GM18511 (cell line): ENCODE measurements at regions not wholly inside any gene's neighbourhood (a gene's known extent, or its start where the extent isn't known, plus 50 kb on each side); places are given as distances from the start of the nearest gene placed in this dataset.

Source experiments
- ATAC-seq: cut with Tn5 transposase; IDR thresholded peaks from one replicate; pipeline ENCODE4 v1.9.1; 2021; ENCODE audit warnings: mild to moderate bottlenecking, moderate library complexity; ENCODE audit not compliant: unreplicated experiment

DNA sequence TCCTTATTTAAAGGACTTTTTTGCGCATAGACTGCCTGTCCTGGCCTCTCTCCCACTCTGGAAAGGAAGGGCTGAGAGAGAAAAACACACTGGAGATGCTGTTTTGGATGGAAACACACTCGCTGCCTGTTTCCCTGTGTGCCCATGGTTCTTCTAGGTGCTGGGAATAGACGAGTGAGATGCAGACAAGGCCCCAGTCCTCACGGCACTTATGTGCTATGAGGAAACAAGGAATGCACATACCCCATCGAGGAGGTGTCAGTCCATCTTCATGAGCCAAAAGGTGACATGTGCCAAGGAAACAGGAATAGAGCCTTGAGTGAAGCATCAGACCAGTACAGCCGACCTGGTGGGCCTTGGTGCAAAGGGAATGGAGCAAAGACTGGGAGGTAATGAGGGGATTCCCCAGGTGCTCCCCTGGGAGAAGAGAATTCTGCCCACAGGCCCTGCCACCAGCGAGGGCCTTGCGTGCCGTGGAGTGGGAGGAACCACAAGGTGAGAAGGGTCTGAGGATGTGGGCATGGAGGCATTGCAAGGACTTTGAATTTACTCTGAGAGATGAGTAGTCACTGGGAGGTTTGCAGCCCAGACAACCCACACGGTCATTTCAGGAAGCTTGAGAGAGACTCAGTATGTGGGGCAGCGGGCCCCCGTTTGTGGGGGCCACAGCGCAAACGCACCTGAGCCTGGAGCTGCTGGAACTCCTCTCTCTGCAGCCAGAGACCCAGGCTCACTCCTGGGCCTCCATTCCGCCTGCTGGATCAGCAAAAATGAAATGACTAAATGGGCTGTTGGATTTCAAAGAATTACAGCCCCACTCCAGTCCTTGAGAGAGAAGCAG lies 197.5 kb upstream of the COPS8 start:
- no peak for ATAC-seq

DNA sequence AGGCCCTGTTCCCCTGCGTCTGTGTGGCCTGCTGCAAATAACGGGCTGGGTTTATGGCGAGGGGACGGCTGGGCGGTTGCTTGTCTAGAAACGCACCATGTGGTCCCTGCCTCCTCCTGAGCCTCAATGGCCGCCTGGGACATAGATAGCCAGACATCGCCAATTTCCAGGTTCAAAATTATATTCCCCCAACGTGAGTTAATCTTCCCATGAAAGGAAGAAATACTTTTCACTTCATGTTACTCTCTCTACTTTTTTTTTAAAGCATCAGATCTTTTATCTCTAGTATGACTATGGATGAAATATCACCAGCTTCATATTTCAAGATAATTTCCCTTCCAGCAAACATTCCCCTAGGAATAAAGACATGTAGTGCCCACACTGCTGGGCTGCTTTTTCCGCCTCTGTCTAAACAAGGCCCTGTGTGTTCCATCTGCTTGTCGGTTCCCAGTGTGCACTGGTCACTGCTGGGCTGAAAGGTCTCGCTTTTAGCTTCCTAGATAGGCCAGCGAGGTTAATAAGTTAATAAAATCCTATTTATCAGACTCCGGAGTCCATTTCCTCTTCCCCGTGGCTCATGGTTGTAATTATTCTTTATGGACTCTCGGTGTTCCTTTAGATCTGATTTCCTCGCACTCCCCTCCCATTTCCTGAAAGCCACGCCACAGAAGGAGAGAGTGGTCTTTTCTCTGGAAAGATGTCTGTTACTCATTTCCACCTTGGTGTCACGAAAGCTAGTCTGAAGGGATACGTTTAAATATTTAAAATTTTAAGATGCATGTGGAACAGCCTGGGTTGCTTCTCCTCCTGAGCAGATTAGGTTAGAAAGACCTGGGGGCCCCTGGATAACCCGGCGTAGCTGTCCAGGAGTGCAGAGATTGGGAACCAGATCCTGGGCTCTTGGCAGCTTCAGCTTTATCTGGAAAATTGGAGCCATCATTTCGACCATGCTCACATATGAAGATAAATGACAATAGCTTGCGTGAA lies 196.6 kb upstream of the COPS8 start:
- no peak for ATAC-seq

DNA sequence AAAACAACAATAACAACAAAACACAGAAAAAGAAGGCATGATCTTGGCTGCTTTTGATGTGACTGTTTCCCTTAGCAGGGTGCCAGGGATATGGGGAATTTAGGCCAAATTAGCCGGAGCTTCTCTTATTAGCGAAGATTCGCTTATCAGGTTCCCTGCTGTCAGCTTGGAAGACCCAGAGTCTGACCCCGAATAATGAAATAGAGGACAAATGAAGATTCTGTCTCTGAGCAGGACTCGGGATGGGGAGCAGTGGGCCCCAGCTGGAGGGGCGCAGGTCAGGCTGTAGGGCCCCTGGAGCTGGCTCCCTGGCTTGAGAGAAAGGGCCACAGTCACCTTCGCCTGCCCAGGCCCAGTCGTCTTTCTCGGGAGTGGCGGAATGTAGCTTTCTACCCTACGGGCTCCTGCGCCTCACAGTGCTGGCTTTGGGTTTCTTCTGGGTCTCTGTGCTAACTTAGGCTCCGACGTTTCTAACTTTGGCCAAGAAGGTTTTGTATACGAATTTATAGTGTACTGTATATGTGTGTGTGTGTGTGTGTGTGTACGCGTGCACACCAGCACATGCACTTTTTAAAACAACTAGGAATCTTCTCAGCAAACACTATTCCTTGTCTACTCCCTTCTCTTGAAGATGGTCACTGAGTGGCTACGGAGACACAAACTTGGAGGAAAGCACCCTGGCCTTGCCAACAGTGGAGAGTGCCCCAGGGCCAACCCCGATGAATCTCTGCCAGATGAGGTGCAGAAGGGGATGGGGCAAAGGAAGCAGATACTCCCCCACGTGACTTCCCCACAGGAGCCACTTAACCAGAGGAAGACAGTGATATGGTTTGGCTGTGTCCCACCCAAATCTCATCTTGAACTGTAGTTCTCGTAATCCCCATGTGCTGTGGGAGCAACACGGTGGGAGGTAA lies 195.6 kb upstream of the COPS8 start:
- ATAC-seq = no peak

DNA sequence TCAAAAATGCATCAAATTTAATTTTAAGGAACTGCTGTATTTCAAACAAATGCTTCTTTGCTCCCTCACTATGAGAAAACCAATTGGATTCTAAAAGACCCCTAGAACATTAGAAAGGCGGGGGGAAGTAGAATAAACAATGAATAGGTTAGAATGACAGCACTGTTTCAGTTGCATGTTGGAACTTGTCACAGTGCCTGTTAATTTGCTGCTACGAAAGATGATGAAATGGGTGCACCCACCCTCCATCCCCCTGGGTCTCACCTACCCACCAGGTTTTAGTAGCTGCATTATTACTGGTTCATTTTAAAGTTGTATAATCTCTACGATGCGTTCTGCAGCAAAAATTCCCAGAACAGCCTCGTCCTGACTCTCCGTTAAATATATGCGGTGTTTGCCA lies 193.0 kb upstream of the COPS8 start:
- no peak for ATAC-seq

DNA sequence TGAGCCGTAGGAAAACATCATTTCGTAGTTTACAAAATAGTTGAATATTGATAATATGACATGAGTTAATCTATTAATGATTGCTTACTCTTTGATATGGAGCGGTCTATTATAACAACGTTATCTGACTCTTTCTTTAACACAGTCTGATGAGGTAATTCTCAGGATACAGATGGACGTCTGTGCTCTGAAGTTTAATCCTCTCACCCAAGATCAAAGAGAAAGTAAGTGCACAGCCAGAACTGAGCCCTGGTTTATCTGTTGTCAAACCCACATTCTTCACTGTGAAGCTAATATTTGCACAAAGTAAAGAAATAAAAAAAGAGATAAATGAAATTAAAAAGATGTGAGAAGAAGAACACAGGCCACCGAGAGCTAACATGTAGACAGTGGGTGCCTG lies 190.9 kb upstream of the COPS8 start:
- no peak for ATAC-seq

DNA sequence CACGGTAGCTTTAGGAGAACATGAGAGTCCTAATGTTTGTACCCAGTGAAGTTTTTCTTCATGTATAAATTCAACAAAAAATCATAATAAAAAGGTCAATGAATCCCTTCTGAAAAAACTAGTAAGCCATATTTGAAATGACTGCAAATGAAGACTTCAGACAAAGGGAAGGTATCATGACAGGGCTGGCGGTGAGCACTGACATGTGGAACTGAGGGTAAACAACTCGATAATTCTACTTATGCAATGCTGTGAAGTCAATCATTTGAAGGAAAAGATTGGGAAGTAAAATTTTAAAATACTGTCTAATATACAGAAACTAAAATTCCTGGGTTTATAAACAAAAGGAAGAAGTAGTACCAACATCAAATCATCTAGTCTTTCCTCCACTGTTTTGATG lies 190.2 kb upstream of the COPS8 start:
- no peak for ATAC-seq

DNA sequence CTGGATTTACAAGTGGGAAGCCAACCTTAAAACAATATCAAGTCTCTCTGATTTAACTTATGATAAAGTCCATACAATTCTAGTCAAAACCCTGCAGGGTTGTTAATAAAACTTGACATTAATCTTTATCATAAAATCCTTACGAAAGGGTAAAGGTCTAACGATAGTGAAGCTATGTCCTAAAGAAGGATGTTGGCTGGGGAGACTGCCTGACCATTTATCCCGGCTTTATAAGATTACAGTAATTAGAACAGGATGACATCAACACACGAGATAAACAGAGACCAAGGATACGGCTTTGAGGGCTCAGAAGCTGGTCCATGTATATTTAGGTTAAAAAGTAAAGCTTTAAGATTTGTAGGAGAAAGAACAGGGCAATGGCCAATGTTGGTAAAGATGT lies 189.0 kb upstream of the COPS8 start:
- ATAC-seq = no peak

DNA sequence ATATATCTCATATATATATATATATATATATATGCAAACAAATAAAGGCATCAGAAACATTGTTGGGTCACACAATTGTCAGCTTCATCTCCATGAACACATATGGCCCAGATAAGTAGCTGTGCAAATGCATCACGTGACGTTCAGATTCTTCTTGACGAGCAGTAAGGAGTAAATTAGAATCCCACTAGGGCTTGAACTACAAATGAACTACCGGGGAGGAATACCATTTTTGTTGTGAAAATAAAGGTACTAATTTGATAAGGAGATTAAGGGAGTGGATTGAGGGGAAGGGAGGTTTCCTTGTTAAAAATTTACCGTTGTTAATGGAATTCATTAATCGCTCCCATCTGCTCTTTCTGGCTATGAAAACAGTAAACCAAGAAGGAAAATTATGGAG lies 186.5 kb upstream of the COPS8 start:
- no peak for ATAC-seq

DNA sequence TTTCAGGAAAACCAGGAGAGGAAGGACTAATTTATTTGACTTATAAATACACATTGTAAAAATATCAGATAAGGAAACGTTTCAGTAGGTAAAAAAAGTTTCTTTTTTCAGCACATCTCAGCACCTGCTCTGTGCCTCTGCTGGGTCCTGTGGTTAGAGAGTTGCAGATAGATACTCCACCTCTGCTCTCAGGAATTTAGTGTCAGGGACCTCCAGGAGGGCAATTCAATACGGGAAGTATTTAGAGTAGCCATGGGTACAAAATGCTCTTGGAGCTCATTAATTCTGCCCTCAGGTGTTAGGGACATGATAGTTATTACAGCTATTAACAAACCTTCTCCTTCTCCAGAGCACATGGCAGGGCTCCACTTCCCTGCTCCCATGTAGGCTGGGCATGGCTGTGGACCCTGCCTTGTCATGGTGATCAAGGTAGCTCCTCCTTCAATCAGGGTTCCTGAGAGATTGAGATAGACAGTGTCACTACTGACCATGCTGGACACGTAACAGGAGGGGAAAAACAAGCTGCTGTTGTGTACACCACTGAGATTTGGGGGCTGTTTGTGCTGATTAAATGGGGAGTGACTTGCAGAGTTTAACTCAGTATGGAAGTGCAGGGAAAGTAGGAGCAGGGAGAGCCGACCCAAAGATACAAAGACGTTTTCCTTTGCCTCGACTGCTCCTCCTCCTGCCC lies 185.6 kb upstream of the COPS8 start:
- ATAC-seq = no peak

DNA sequence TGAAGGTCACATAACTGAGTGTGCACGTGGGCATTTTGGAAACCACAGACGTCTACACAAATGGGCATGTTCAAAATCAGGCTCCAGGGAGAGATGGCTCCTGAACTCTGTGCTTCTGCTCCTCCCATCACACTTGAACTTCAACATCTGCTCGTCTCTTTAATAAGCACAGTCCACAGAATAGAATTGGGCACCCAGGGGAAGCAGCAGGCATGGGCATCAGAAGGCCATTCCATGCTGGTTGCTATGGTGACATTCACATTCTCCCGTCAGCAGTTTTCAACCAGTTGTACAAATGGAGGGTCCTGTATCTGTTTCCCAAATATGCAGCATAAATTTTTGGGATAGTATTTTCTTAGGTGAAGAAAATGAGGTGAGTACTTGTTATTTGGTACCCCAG lies 183.7 kb upstream of the COPS8 start:
- no peak for ATAC-seq

DNA sequence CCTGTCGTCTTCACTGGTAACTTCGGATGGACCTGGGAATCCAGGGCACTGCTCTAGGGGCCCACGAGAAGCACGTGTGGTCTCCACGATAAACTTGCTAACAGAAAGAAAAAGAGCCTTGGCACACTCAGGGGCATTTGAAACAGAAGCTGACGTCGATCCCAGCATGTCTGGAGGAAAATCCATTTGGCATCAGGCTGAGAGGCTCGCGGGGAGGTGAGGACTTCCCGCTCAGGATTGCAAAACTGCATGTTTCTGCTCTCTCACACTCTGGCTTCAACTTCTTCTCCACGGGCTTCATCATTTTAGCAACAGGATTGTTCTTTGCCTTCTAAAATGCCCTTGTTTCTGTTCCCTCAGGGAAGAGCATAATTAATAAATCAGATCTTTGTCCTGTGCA lies 181.7 kb upstream of the COPS8 start:
- ATAC-seq = no peak

DNA sequence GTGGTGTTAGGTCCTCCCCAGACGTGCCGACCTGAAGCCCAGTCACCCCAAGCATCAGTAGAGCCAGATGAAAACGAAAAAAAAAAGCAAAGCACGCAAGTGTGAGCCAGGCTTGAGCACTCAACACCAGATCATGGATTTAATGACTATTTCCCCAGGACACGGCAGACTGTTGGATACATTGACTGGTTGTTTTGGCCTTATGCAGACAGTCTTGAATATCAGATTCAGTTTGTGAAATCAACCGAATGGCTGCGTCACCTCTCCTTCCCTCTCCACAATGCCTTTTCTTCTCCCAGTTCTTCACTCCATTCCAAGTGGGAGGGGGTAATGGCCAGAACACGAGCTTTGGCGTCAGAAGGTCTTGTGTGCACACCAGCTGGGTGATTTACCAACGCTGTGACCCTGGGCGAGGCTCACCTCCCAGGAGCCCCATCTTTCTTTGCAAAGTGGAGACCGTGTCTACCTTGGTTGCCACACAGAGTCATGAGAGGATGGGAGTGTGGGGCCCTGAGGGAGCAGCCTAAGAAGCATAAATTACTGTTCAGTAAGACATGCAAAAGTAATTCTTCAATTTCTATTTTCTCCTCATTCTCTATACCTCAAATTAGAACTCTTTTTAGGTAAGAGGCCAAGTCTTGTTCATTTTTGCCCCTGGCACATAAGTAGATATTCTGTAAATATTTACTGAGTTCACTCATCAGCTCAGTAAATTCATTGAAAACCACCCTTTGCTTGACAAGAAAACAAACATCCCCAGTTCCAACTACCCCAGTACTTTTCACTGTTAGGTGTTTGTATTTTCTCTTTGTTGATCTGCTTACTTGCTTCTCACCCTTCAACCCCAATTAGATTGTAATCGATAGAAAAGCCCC lies 181.1 kb upstream of the COPS8 start:
- no peak for ATAC-seq

DNA sequence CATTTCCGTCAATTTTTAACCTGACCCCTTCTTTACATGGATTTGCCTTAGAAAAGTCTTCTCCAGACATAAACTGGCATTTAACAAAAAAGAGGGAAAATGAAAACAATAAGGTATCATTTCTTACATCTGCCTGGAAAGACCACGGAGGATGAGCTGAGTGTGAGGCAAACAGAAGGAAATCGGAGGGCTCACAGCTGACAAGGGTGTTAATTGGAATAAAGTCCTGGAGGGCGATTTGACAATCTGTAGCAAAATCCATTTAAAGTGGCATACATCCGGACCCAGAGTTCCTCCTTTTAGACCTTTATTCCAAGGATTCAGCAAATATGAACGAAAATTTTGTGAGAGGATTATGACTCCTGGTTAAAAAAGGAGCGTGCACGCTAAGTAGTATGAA lies 179.7 kb upstream of the COPS8 start:
- no peak for ATAC-seq

DNA sequence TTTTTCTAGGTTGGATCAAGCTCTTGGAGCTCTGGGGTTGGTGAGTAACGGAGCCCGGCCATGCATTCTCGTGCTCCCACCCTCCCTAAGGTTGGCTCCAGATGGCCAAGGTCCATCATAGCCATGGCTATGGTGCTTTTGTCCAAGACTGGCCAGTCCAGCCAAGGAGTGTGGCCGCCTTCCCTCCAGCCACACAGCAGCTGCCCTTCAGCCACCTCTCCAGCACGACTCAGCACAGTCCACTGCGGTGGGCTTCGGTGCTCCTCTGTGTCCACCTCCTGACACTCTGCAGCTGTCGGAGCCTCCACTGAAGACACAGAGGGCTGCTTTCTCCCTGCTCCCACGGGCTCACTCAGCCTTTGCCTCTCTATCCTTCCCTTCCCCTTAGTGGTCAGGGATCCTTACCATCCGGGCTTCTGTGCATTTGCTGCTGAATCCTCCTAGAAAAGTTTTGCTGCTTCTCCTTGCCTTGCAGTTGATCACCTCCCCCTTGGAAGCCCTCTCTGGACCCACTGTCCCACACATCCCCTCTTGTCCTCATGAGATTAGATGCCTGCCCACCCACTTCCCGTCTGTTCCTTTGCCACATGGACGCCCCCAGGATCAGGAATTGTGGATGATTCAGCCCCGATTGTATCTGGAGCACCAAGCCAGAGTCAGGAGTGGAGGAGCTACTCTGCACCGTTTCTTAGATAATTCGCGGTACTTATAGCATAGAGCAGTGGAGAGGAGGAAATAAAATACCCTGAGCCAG lies 177.1 kb upstream of the COPS8 start:
- no peak for ATAC-seq

DNA sequence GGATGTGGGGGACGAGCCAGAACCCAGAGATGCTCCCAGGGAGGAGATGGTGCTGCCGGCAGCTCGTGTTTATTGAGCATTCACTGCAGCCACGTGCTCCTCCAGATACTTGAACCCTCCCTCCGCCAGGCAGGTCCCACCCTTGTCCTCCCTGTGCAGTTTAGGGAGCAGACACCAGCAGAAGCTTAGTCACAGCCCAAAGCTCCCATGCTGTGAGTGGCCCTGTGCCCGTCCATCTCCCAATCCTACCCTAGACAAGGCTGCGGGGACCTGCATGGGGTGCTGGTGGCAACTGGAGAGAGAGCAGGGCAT lies 176.5 kb upstream of the COPS8 start:
- no peak for ATAC-seq

DNA sequence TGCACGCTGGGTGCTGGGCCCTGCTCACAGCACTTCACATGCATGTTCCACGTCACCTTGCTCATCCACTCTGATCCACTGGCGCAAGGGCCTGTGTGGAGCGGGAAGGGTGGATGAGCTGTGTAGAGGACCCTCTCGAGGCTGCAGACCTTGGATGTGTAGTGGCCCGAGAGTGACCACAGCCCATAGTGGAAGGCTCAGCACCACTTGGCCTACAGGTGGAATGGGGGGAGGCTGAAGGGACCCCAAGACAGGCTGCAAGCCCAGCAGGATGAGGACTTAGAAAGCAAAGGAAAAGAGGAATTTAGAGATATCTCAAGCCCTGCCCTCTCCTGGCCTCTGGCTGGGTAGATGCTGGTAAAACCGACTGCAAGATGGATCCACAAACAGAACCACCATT lies 175.9 kb upstream of the COPS8 start:
- no peak for ATAC-seq

DNA sequence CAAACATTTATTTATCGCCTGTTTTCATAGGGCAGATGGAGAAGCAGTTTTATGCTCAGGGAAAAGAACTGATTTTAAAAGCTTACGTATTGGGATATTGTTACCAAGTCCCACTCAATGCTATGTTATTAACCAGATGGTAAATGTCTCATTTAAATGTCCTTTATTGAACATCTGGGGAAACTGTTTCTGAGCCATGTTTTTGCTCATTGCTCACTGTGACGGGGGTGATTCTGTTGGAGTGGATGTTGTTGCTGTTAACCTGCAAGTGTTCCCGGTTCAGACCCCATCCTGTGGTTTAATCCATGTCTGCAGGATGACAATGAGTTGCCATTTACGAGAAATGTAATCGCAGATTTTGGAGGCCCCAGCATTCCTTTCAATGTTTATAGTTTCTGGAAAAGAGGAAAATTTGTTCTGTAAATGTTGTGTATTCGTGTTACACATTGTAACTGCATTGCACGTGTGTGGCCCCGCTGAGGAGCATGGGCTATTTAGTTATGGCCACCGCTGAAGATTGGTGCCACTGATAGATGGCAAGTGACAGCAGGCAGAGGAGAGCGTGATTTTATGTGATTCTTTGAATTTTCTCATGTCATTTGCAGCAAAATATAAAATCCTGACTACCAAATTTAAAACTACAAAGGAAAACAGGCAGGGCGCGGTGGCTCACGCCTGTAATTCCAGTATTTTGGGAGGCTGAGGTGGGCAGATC lies 174.8 kb upstream of the COPS8 start:
- ATAC-seq = no peak
